Stomach (tissue), 4 donors: ENCODE measurements at regions not wholly inside any gene's neighbourhood (a gene's known extent, or its start where the extent isn't known, plus 50 kb on each side); places are given as distances from the start of the nearest gene placed in this dataset.

Source experiments
- EP300 ChIP-seq: sonication (generic); formaldehyde crosslinking; IDR thresholded peaks from one replicate; pipeline ENCODE4 v1.6.1; 2017; ENCODE audit warnings: antibody characterized with exemption
- POLR2A ChIP-seq, 4 donors: fragments of 450-650 bp; IDR thresholded peaks; one replicate each; pipeline ENCODE4 v1.6.1; 2016; ENCODE audit warnings: antibody characterized with exemption in 4 of 4, control low read depth in 2 of 4, mild to moderate bottlenecking in 1 of 4, moderate library complexity in 1 of 4
- POLR2AphosphoS5 ChIP-seq, 3 donors: sonication (generic); formaldehyde crosslinking; IDR thresholded peaks; one replicate each; pipeline ENCODE4 v1.6.1; 2016; ENCODE audit warnings: antibody characterized with exemption in 3 of 3
- TF ChIP-seq, protein P1 (sequence below), 7 experiments: fragments of 450-650 bp in 4 of 7; fragments of 200-600 bp in 3 of 7; sonication (generic) in 3 of 7; IDR thresholded peaks; one replicate each; pipeline ENCODE4 v1.5.1; 2016 to 2019; ENCODE audit warnings: antibody characterized with exemption in 7 of 7, control low read depth in 2 of 7, mild to moderate bottlenecking in 1 of 7

GRCh38 chr16:6674071-6674470 is 658.6 kb upstream of the RBFOX1 start:
- TF ChIP-seq POLR2A (IDR thresholded peaks at IDR 0.05) (no peak), POLR2AphosphoS5 (IDR thresholded peaks at IDR 0.05) (no peak), EP300 (no peak)
- TF ChIP-seq, protein P1, sequence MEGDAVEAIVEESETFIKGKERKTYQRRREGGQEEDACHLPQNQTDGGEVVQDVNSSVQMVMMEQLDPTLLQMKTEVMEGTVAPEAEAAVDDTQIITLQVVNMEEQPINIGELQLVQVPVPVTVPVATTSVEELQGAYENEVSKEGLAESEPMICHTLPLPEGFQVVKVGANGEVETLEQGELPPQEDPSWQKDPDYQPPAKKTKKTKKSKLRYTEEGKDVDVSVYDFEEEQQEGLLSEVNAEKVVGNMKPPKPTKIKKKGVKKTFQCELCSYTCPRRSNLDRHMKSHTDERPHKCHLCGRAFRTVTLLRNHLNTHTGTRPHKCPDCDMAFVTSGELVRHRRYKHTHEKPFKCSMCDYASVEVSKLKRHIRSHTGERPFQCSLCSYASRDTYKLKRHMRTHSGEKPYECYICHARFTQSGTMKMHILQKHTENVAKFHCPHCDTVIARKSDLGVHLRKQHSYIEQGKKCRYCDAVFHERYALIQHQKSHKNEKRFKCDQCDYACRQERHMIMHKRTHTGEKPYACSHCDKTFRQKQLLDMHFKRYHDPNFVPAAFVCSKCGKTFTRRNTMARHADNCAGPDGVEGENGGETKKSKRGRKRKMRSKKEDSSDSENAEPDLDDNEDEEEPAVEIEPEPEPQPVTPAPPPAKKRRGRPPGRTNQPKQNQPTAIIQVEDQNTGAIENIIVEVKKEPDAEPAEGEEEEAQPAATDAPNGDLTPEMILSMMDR (IDR thresholded peaks at IDR 0.05) = no peak
